AG04450 (cell line): ENCODE measurements at regions not wholly inside any gene's neighbourhood (a gene's known extent, or its start where the extent isn't known, plus 50 kb on each side); places are given as distances from the start of the nearest gene placed in this dataset.

Experiments used
- CTCF ChIA-PET: fragments of 300-600, 350-600 bp; formaldehyde crosslinking; extraction: SDS; loops from one replicate; lab custom pipeline; 2022; ENCODE audit warnings: antibody characterized with exemption, inconsistent platforms; lab: Charles Lee
- POLR2A ChIA-PET: fragments of 350-600 bp; formaldehyde crosslinking; extraction: SDS; loops from one replicate; lab custom pipeline; 2021; ENCODE audit warnings: antibody characterized with exemption, inconsistent platforms; lab: Yijun Ruan, JAX
- DNase-seq: peaks from one replicate; pipeline ENCODE4 v3.0.0-alpha.2; 2011; ENCODE audit warnings: low read depth, low spot score
- H3K27ac ChIP-seq: one replicate; pipeline ENCODE4 v1.5.1; 2012; ENCODE audit warnings: low read depth, low read length, control low read depth
- H3K27me3 ChIP-seq: one replicate; pipeline ENCODE4 v1.6.0; 2012; ENCODE audit warnings: low read length; ENCODE audit not compliant: control insufficient read depth, insufficient read depth
- H3K4me3 ChIP-seq: 2 replicates; pipeline ENCODE4 v1.5.1; 2011; ENCODE audit warnings: mild to moderate bottlenecking, low read depth, low read length, control low read depth
- H3K9me3 ChIP-seq: 2 replicates; pipeline ENCODE4 v1.5.1; 2012; ENCODE audit warnings: low read length; ENCODE audit not compliant: control insufficient read depth, insufficient read depth
- TF ChIP-seq, protein P1 (sequence below): IDR thresholded peaks from 2 replicates; pipeline ENCODE4 v1.5.1; 2011; ENCODE audit warnings: low read depth, low read length, control low read depth, inconsistent platforms

DNA sequence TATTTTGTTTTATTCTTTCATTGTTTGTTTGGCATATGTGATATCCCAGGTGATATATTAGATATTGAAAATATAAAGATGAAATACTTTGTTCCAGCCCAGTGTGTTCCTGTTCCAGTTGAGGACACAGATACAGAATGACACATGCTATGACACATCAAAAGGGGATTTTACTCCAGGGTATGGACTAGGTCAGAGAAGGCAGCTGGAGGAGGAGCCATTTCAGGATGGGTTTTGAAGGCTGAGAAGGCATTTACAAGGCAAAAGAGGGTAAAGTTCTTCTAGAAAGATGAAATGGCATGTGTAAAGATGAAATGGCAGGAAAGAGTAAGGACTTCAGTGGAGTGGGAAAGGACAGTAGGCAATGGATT is 163.8 kb downstream of the ZIC1 start:
- no peak for DNase-seq
- CTCF ChIA-PET: no interaction called here
- H3K4me3 ChIP-seq: no peak overlapping the region
- POLR2A ChIA-PET: no interaction called here
- H3K9me3 ChIP-seq: no peaks in the 10 kb centered on the region
- no peak overlapping the region for H3K27ac ChIP-seq
- TF ChIP-seq, protein P1, sequence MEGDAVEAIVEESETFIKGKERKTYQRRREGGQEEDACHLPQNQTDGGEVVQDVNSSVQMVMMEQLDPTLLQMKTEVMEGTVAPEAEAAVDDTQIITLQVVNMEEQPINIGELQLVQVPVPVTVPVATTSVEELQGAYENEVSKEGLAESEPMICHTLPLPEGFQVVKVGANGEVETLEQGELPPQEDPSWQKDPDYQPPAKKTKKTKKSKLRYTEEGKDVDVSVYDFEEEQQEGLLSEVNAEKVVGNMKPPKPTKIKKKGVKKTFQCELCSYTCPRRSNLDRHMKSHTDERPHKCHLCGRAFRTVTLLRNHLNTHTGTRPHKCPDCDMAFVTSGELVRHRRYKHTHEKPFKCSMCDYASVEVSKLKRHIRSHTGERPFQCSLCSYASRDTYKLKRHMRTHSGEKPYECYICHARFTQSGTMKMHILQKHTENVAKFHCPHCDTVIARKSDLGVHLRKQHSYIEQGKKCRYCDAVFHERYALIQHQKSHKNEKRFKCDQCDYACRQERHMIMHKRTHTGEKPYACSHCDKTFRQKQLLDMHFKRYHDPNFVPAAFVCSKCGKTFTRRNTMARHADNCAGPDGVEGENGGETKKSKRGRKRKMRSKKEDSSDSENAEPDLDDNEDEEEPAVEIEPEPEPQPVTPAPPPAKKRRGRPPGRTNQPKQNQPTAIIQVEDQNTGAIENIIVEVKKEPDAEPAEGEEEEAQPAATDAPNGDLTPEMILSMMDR: no peak
- H3K27me3 ChIP-seq: no peaks in the 10 kb centered on the region

DNA sequence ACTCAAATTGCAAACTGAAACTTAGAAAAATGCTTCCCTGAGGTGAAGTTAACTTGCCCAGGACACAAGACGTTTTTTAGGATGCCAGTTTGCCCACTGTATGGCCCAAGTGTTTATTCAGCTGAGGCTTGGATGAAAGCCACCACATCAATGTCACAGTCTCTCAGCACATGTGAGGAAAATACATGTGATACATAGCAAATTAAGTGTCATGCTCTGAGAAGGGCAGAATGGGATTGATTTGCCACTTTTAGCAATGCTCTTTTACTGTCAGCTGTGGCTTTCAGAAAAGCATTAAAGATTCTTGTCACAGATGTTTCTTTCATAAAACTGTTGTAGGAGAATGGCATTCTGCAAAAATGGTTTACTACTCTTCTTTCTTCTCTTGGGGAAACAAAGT is 165.5 kb downstream of the ZIC1 start:
- no peak for DNase-seq
- TF ChIP-seq, protein P1: no peak
- Histone ChIP-seq H3K4me3 (no peak overlapping the region), H3K9me3 (no peaks in the 10 kb centered on the region), H3K27me3 (no peaks in the 10 kb centered on the region), H3K27ac (no peak overlapping the region)
- ChIA-PET POLR2A (no interaction called here), CTCF (no interaction called here)

DNA sequence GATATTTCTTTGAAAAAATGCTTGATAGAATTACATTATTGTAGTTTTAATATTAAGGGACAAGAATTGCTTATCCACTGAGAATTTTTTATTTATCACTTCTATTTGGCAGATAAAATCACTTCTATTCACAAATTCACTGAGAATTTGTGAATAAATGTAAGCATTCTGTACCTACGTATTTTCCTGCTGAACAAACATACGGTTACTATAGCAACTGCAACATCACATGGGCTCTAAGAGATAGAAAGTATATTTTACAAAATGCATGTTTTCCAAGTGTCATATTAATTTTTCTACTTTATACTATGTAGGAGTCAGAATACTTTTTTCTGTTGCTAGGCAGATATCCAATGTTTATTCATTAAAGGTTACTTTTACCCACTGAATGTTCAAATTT is 166.2 kb downstream of the ZIC1 start:
- no peak overlapping the region for H3K4me3 ChIP-seq
- no peaks in the 10 kb centered on the region for H3K27me3 ChIP-seq
- DNase-seq: no peak
- no peak overlapping the region for H3K27ac ChIP-seq
- H3K9me3 ChIP-seq: no peaks in the 10 kb centered on the region
- CTCF ChIA-PET: no interaction called here
- TF ChIP-seq, protein P1: no peak
- POLR2A ChIA-PET: no interaction called here

DNA sequence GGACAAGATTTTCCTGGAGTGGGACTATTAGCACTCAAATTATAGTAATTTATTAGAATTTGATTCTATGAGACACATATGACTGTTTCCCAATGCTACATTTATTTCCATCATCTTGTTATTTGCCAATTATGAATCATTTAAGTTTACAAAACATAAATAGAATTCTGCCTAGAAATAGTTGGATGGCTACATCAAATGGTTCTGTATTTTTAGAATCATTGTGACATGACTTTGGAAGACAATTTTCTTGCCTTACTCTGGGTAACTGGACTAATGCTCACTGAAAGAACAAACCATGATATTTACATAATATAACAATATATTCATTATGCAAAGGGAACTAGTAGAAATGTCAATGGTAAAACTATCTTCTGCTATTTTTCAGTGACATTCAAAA is 173.5 kb downstream of the ZIC1 start:
- no peak overlapping the region for H3K4me3 ChIP-seq
- POLR2A ChIA-PET: no interaction called here
- CTCF ChIA-PET: no interaction called here
- TF ChIP-seq, protein P1: no peak
- H3K27ac ChIP-seq: no peak overlapping the region
- no peak for DNase-seq
- no peaks in the 10 kb centered on the region for H3K9me3 ChIP-seq
- no peaks in the 10 kb centered on the region for H3K27me3 ChIP-seq

DNA sequence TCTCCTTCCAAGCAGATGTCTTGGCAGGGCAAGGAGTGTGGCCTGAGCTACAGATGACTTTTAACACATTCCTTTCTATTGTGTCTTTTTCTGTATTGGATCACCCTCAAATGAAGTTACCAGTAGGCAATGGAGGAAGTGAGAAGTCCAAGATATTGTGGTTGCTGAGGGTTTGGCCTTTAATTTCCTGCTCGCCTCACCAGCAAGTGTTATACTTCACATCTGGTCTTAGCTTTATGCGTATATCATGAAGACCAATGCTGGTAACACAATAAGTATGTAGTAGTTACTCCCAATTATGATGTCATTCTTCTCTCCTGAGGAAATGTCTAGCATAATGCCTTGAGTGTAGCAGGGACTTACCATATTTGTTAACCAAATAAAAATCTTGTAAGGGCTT is 179.9 kb downstream of the ZIC1 start:
- no peak overlapping the region for H3K27ac ChIP-seq
- no peaks in the 10 kb centered on the region for H3K27me3 ChIP-seq
- DNase-seq: no peak
- no peaks in the 10 kb centered on the region for H3K9me3 ChIP-seq
- POLR2A ChIA-PET: no interaction called here
- CTCF ChIA-PET: interaction anchor here (0.6 kb wide), 1 partner anchor 464 kb away, joined by 7 read pairs; no protein-coding TSS in a partner anchor
- TF ChIP-seq, protein P1: no peak
- H3K4me3 ChIP-seq: no peak overlapping the region
